ENCODE measurements at regions not wholly inside any gene's neighbourhood (a gene's known extent, or its start where the extent isn't known, plus 50 kb on each side); places are given as distances from the start of the nearest gene placed in this dataset.
A peak's percentile ranks its signal among the peaks of the same experiment; 100 is the strongest.

- TF ChIP-seq ZNF891 (CRISPR knock-in tag; IDR thresholded peaks at IDR 0.05) (0 out of 2 replicates have a peak, but pooled peaks have one; percentile 51), DMAP1 (CRISPR knock-in tag; IDR thresholded peaks at IDR 0.05) (0 out of 2 replicates have a peak, but pooled peaks have one; percentile 5), ZBTB42 (CRISPR knock-in tag; IDR thresholded peaks at IDR 0.05) (no peak), ZNF768 (CRISPR knock-in tag; IDR thresholded peaks at IDR 0.05) (peak; percentile 49; the same call in 1 of the 2 replicates), ZNF441 (CRISPR knock-in tag; IDR thresholded peaks at IDR 0.05; ENCODE audit: borderline replicate concordance) (no peak)
Observed at GRCh38 chr20:47857187-47857568, 71.9 kb upstream of the SULF2 start (continued).

GRCh38 chr20:47855799-47856198 lies 70.5 kb upstream of the SULF2 start:
- Histone ChIP-seq H3K4me3 (replicated peaks in 1 of 3; ENCODE audit: insufficient read depth in 1 of 3, low read depth in 2 of 3, low read length in 3 of 3) (no peak overlapping the region), H3K36me3 (replicated peaks in 1 of 2; ENCODE audit: control insufficient read depth in 1 of 2, insufficient read depth in 2 of 2, low read length in 2 of 2) (no peaks in the 10 kb centered on the region), H3K27me3 (ENCODE audit: control insufficient read depth in 1 of 2, insufficient read depth in 2 of 2, low read length in 2 of 2) (peaks cover 11 to 44% of the 10 kb centered on the region in 2 experiments; a peak in 4 of 5 replicates), H3K9ac (ENCODE audit: insufficient read depth, low read depth, low read length) (no peak overlapping the region), H3K79me2 (ENCODE audit: insufficient read depth, low read length) (no peaks in the 10 kb centered on the region), H2AFZ (ENCODE audit: low read length) (no peak overlapping the region), H4K20me1 (ENCODE audit: insufficient read depth, low read length) (no peaks in the 10 kb centered on the region), H3K9me3 (ENCODE audit: low read length) (peaks cover 6% of the 10 kb centered on the region; the same call in 1 of the 2 replicates), H3K4me1 (ENCODE audit: insufficient read depth, low read length) (peaks cover 15% of the 10 kb centered on the region), H3K4me2 (ENCODE audit: low read depth, low read length) (no peak overlapping the region), H3K27ac (ENCODE audit: extremely low read length, insufficient read depth, low read length) (no peak overlapping the region)
- ATAC-seq (no peak), DNase-seq (ENCODE audit: low spot score) (no peak), FAIRE-seq (no peak)
- BruUV-seq (replicated peaks), result no TSS peak
- ChIA-PET CTCF (ENCODE audit: low intra/inter-chr PET ratio, low total read pairs) (interaction anchor here (0.6 to 2.5 kb wide), 2 partner anchors 131 to 334 kb away, joined by 3 to 13 read pairs; no protein-coding TSS in a partner anchor), POLR2A (no interaction called here)
- WGBS (ENCODE audit: low lambda C conversion rate), result 90% methylated on average over 4 of the region's 4 CpGs
- TF ChIP-seq NCOR1 (IDR thresholded peaks at IDR 0.05; ENCODE audit: borderline replicate concordance, low read length) (no peak), HMG20B (CRISPR knock-in tag; conservative IDR thresholded peaks at IDR 0.05) (no peak), USF2 (IDR thresholded peaks at IDR 0.05; ENCODE audit: low read depth, low read length) (no peak), USF2 (CRISPR knock-in tag; IDR thresholded peaks at IDR 0.05; ENCODE audit: borderline replicate concordance) (no peak), SATB2 (CRISPR knock-in tag; IDR thresholded peaks at IDR 0.05) (no peak), ZNF317 (CRISPR knock-in tag; IDR thresholded peaks at IDR 0.05) (no peak), ZSCAN21 (CRISPR knock-in tag; IDR thresholded peaks at IDR 0.05; ENCODE audit: borderline replicate concordance) (no peak), ZSCAN29 (CRISPR knock-in tag; conservative IDR thresholded peaks at IDR 0.05) (no peak)
- in situ Hi-C loops (cut with HindIII; ENCODE audit: extremely low pct_ligation_motif_present, low pct_unique_long_range_greater_than_20kb), result no loop called here
- intact Hi-C loops (cut with micrococcal nuclease; ENCODE audit: unreplicated experiment), result loop anchor here (2.0 kb wide), 1 partner anchor 475 kb away; no protein-coding TSS in a partner anchor
